ENCODE measurements at regions not wholly inside any gene's neighbourhood (a gene's known extent, or its start where the extent isn't known, plus 50 kb on each side); places are given as distances from the start of the nearest gene placed in this dataset.

DNA sequence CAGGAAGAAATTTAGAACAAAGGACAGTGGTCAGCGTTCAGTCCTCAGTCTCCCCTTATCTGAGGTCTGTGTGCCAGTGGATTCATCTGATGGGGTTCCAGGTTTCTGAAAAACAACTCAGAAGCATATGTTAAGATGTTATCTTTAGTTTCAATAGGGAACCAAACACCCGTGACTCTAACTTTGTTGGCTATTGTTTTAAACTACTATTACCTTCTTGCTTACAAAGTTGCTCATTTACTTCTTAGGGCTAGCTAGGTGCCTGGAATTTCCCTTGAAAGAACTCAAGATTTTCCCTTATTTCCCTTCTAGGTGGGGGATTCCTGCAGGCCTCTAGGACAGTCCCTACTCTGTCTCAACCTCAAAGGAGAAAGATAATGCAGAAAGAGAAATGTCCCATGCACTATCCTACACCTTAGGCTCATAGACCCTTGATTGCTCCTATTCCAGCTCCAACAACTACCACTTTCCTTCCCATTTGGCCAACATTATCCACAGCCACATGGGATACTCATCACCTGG, 192.5 kb upstream of the LYZL1 start:
- TF ChIP-seq EZH2phosphoT487 (IDR thresholded peaks at IDR 0.05; ENCODE audit: borderline replicate concordance), result no peak
- TF ChIP-seq, protein P1, sequence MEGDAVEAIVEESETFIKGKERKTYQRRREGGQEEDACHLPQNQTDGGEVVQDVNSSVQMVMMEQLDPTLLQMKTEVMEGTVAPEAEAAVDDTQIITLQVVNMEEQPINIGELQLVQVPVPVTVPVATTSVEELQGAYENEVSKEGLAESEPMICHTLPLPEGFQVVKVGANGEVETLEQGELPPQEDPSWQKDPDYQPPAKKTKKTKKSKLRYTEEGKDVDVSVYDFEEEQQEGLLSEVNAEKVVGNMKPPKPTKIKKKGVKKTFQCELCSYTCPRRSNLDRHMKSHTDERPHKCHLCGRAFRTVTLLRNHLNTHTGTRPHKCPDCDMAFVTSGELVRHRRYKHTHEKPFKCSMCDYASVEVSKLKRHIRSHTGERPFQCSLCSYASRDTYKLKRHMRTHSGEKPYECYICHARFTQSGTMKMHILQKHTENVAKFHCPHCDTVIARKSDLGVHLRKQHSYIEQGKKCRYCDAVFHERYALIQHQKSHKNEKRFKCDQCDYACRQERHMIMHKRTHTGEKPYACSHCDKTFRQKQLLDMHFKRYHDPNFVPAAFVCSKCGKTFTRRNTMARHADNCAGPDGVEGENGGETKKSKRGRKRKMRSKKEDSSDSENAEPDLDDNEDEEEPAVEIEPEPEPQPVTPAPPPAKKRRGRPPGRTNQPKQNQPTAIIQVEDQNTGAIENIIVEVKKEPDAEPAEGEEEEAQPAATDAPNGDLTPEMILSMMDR (conservative IDR thresholded peaks at IDR 0.05; ENCODE audit: low read length), result no peak

All from Loucy (cell line).